ENCODE measurements at regions not wholly inside any gene's neighbourhood (a gene's known extent, or its start where the extent isn't known, plus 50 kb on each side); places are given as distances from the start of the nearest gene placed in this dataset.

DNA sequence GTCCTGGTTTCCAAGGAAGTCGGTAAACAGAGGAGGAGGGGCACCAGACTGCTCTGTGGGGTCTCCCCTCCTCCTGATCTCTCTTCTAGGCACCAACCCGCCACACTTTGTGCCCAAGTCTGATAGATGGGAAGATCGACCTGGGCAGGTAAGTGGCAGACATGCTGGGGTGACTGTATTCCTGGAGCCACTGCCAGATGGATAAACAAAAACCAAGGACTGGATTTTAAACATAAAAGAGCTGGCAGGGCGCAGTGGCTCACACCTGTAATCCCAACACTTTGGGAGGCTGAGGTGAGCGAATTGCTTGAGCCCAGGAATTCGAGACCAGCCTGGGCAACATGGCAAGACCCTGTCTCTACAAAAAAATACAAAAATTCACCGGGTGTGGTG lies 181.2 kb downstream of the ANAPC1 start:
- H2BK120ac ChIP-seq (ENCODE audit: low read depth, low read length), result peak overlapping the region; percentile 26; the same call in 1 of the 2 replicates
- no peak overlapping the region for H3K9ac ChIP-seq (ENCODE audit: low read depth, low read length)
- ATAC-seq (ENCODE audit: low read depth), result no peak
- TF ChIP-seq BHLHE40 (IDR thresholded peaks at IDR 0.05; ENCODE audit: low read depth, low read length) (no peak), POLR2A (IDR thresholded peaks at IDR 0.05; ENCODE audit: low read depth, low read length) (no peak), MXI1 (IDR thresholded peaks at IDR 0.05; ENCODE audit: borderline replicate concordance, low read depth, low read length) (no peak), MAFK (IDR thresholded peaks at IDR 0.05; ENCODE audit: low read depth, low read length) (no peak), CEBPB (IDR thresholded peaks at IDR 0.05; ENCODE audit: low read depth, low read length) (no peak), RFX5 (IDR thresholded peaks at IDR 0.05; ENCODE audit: low read depth, low read length) (no peak), RCOR1 (IDR thresholded peaks at IDR 0.05; ENCODE audit: insufficient replicate concordance, low read length) (no peak), FOS (IDR thresholded peaks at IDR 0.05; ENCODE audit: low read depth, low read length) (no peak), NFE2L2 (IDR thresholded peaks at IDR 0.05; ENCODE audit: low read depth, low read length) (no peak)
- TF ChIP-seq, protein P1, sequence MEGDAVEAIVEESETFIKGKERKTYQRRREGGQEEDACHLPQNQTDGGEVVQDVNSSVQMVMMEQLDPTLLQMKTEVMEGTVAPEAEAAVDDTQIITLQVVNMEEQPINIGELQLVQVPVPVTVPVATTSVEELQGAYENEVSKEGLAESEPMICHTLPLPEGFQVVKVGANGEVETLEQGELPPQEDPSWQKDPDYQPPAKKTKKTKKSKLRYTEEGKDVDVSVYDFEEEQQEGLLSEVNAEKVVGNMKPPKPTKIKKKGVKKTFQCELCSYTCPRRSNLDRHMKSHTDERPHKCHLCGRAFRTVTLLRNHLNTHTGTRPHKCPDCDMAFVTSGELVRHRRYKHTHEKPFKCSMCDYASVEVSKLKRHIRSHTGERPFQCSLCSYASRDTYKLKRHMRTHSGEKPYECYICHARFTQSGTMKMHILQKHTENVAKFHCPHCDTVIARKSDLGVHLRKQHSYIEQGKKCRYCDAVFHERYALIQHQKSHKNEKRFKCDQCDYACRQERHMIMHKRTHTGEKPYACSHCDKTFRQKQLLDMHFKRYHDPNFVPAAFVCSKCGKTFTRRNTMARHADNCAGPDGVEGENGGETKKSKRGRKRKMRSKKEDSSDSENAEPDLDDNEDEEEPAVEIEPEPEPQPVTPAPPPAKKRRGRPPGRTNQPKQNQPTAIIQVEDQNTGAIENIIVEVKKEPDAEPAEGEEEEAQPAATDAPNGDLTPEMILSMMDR (conservative IDR thresholded peaks at IDR 0.05; ENCODE audit: low read depth, low read length), result no peak
- TF ChIP-seq, protein P2, sequence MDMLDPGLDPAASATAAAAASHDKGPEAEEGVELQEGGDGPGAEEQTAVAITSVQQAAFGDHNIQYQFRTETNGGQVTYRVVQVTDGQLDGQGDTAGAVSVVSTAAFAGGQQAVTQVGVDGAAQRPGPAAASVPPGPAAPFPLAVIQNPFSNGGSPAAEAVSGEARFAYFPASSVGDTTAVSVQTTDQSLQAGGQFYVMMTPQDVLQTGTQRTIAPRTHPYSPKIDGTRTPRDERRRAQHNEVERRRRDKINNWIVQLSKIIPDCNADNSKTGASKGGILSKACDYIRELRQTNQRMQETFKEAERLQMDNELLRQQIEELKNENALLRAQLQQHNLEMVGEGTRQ (IDR thresholded peaks at IDR 0.05; ENCODE audit: low read depth, low read length), result no peak
- TF ChIP-seq, protein P3, sequence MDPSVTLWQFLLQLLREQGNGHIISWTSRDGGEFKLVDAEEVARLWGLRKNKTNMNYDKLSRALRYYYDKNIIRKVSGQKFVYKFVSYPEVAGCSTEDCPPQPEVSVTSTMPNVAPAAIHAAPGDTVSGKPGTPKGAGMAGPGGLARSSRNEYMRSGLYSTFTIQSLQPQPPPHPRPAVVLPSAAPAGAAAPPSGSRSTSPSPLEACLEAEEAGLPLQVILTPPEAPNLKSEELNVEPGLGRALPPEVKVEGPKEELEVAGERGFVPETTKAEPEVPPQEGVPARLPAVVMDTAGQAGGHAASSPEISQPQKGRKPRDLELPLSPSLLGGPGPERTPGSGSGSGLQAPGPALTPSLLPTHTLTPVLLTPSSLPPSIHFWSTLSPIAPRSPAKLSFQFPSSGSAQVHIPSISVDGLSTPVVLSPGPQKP (IDR thresholded peaks at IDR 0.05; ENCODE audit: borderline replicate concordance, low read depth, low read length), result no peak
- no peak overlapping the region for H4K5ac ChIP-seq (ENCODE audit: low read depth, low read length)
- peak overlapping the region; percentile 23; the same call in 1 of the 2 replicates for H2AK5ac ChIP-seq (ENCODE audit: low read depth, low read length)
- 93% methylated on average over 3 of the region's 7 CpGs; no CpG with 5 or more reads in 1 of the 2 experiments for WGBS, 2 experiments (ENCODE audit: extremely low coverage in 2 of 2, insufficient read length in 1 of 2)
- H3K27me3 ChIP-seq (ENCODE audit: control insufficient read depth, insufficient read depth, low read length), result peaks cover 14% of the 10 kb centered on the region; the same call in 1 of the 2 replicates
- no peaks in the 10 kb centered on the region for H3K9me3 ChIP-seq (ENCODE audit: control insufficient read depth, insufficient read depth, low read length)
- ChIA-PET CTCF (interaction anchor here (0.6 kb wide), 1 partner anchor 984 kb away, joined by 6 read pairs; no protein-coding TSS in a partner anchor), POLR2A (ENCODE audit: unreplicated experiment) (no interaction called here)
- no peak overlapping the region for H3K23ac ChIP-seq (ENCODE audit: low read depth, low read length)
- intact Hi-C loops (cut with micrococcal nuclease) (loop anchor here (2.0 kb wide), 1 partner anchor 586 kb away; no protein-coding TSS in a partner anchor), in situ Hi-C loops (cut with MboI; ENCODE audit: low sequenced_read_pairs) (loop anchor here (5.0 to 25.0 kb wide), 2 partner anchors 585 to 890 kb away; no protein-coding TSS in a partner anchor), dilution Hi-C loops (cut with HindIII; ENCODE audit: low sequenced_read_pairs, unreplicated experiment) (no loop called here)
- peaks cover 20% of the 10 kb centered on the region for H3K4me1 ChIP-seq (ENCODE audit: control insufficient read depth, insufficient read depth, low read length)
- H2AFZ ChIP-seq (replicated peaks; ENCODE audit: low read length, poor library complexity), result no peak overlapping the region
- no peak overlapping the region for H3K4ac ChIP-seq (ENCODE audit: low read depth, low read length)
- peaks cover 9% of the 10 kb centered on the region; the same call in 1 of the 2 replicates for H4K20me1 ChIP-seq (ENCODE audit: insufficient read depth, low read length)
- no peak overlapping the region for H2BK15ac ChIP-seq (ENCODE audit: low read depth, low read length)
- no peaks in the 10 kb centered on the region for H3K36me3 ChIP-seq (ENCODE audit: control insufficient read depth, insufficient read depth, low read length)
- H2BK20ac ChIP-seq (ENCODE audit: low read depth, low read length), result no peak overlapping the region
- DNase-seq, result no peak
- H2AK9ac ChIP-seq (replicated peaks; ENCODE audit: low read depth, low read length, poor library complexity), result no peak overlapping the region
- H3K9me1 ChIP-seq (ENCODE audit: insufficient read depth, low read length), result peaks cover 7% of the 10 kb centered on the region
- peaks cover 0 to 3% of the 10 kb centered on the region in 2 experiments; a peak in 1 of 4 replicates for H3K79me1 ChIP-seq (ENCODE audit: low read depth in 1 of 2, low read length in 2 of 2)
- H4K91ac ChIP-seq (ENCODE audit: insufficient read depth, low read depth, low read length), result no peak overlapping the region
- no peak overlapping the region for H2BK5ac ChIP-seq (ENCODE audit: low read depth, low read length, poor library complexity, severe bottlenecking)
- no peak overlapping the region for H3K18ac ChIP-seq (ENCODE audit: low read depth, low read length)
- H3K14ac ChIP-seq (replicated peaks; ENCODE audit: low read depth, low read length), result no peak overlapping the region
- BruUV-seq (replicated peaks), result no TSS peak
- no peak overlapping the region for H3K4me2 ChIP-seq (ENCODE audit: low read depth, low read length)
- no peak overlapping the region for H3K27ac ChIP-seq (ENCODE audit: insufficient read depth, low read length)
- no peak overlapping the region for H3K56ac ChIP-seq (ENCODE audit: extremely low read depth, insufficient read depth, low read length)
- H4K8ac ChIP-seq (ENCODE audit: low read depth in 2 of 2, low read length in 2 of 2), result no peak overlapping the region
- H3K4me3 ChIP-seq (ENCODE audit: insufficient read depth, low read depth, low read length), result no peak overlapping the region
